Left lung (tissue), 4 donors: ENCODE measurements at regions not wholly inside any gene's neighbourhood (a gene's known extent, or its start where the extent isn't known, plus 50 kb on each side); places are given as distances from the start of the nearest gene placed in this dataset.

Experiments
- ATAC-seq: fragments of 200-7000 bp; cut with Tn5 transposase; one replicate; pipeline ENCODE4 v1.9.1; 2020; ENCODE audit warnings: moderate library complexity
- DNase-seq, 4 donors: peaks; one replicate each; pipeline ENCODE4 v3.0.0-alpha.2; 2013 to 2020
- H3K27ac ChIP-seq, 2 donors: fragments of 200-600 bp; sonication (generic) in 1 of 2; one replicate each; pipeline versions ENCODE4 v1.5.0 to v1.8.0; 2020 to 2021
- H3K27me3 ChIP-seq, 2 donors: fragments of 200-600 bp; sonication (generic) in 1 of 2; one replicate each; pipeline versions ENCODE4 v1.5.0 to v1.8.0; 2020 to 2021
- H3K36me3 ChIP-seq, 2 donors: fragments of 200-600 bp; sonication (generic) in 1 of 2; one replicate each; pipeline versions ENCODE4 v1.5.0 to v1.8.0; 2020 to 2021
- H3K4me1 ChIP-seq, 2 donors: fragments of 200-600 bp; one replicate each; pipeline ENCODE4 v1.8.0; 2021
- H3K4me3 ChIP-seq, 2 donors: fragments of 200-600 bp; sonication (generic) in 1 of 2; one replicate each; pipeline versions ENCODE4 v1.5.0 to v1.8.0; 2020 to 2021; ENCODE audit warnings: mild to moderate bottlenecking in 1 of 2
- H3K9me3 ChIP-seq, 2 donors: fragments of 200-600 bp; sonication (generic) in 1 of 2; one replicate each; pipeline versions ENCODE4 v1.5.0 to v1.8.0; 2020 to 2021
- intact Hi-C, 2 donors: fragments of 100-400 bp; cut with DNase I; formaldehyde crosslinking; loops; one replicate each; pipeline versions ENCODE4 v1.11.2 to v1.14.2; 2022
- TF ChIP-seq, protein P1 (sequence below), 2 donors: fragments of 200-600 bp; sonication (generic) in 1 of 2; IDR thresholded peaks; one replicate each; pipeline versions ENCODE4 v1.5.0 to v1.8.0; 2021; ENCODE audit warnings: antibody characterized with exemption in 2 of 2
- donor health status: DM: no; HTN: yes; CAD: no.
- donor health status: DM: no; HTN: no; CAD: no.

DNA sequence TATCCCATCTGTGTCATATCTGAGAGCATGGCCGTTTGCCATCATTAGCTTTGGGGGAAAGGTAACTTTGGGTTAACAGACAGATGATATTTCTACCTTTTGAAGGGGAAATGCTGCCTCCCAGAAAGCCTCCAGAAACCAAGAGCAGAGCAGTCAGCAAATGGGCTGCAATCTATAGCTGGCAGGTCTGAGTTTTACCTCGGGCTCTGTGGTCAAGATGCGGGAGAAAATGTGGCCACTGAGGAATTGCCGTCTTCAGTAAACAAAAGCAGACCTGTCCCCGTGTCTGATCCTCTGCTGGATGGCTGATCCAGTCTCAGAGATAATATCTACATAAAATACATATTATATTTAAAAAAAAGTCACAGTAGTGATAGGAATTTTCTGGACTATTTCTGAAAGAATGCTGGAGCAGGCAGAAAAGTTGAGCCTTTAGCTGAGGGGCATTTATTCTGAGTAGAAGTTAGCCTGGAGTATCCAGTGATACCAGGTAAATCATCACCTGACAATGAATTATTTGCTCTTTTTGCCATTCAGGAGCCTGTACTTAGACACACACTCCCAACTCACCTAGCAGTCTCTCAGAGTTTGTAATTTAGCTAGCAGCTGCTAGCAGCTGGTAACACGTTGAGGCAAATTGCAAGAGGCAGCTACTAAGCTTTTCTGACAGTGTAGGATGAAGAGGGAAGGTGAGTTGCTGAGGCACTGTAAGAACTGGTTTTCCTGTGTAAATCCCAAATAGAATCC is 285.3 kb upstream of the RARB start:
- Histone ChIP-seq H3K4me3 (no peak overlapping the region), H3K27me3 (no peaks in the 10 kb centered on the region), H3K4me1 (no peaks in the 10 kb centered on the region), H3K27ac (no peak overlapping the region), H3K9me3 (peaks cover 0 to 10% of the 10 kb centered on the region in 2 donors), H3K36me3 (no peaks in the 10 kb centered on the region)
- TF ChIP-seq, protein P1, sequence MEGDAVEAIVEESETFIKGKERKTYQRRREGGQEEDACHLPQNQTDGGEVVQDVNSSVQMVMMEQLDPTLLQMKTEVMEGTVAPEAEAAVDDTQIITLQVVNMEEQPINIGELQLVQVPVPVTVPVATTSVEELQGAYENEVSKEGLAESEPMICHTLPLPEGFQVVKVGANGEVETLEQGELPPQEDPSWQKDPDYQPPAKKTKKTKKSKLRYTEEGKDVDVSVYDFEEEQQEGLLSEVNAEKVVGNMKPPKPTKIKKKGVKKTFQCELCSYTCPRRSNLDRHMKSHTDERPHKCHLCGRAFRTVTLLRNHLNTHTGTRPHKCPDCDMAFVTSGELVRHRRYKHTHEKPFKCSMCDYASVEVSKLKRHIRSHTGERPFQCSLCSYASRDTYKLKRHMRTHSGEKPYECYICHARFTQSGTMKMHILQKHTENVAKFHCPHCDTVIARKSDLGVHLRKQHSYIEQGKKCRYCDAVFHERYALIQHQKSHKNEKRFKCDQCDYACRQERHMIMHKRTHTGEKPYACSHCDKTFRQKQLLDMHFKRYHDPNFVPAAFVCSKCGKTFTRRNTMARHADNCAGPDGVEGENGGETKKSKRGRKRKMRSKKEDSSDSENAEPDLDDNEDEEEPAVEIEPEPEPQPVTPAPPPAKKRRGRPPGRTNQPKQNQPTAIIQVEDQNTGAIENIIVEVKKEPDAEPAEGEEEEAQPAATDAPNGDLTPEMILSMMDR (IDR thresholded peaks at IDR 0.05) = no peak
- DNase-seq (no peak), ATAC-seq (no peak)
- intact Hi-C loops = no loop called here

DNA sequence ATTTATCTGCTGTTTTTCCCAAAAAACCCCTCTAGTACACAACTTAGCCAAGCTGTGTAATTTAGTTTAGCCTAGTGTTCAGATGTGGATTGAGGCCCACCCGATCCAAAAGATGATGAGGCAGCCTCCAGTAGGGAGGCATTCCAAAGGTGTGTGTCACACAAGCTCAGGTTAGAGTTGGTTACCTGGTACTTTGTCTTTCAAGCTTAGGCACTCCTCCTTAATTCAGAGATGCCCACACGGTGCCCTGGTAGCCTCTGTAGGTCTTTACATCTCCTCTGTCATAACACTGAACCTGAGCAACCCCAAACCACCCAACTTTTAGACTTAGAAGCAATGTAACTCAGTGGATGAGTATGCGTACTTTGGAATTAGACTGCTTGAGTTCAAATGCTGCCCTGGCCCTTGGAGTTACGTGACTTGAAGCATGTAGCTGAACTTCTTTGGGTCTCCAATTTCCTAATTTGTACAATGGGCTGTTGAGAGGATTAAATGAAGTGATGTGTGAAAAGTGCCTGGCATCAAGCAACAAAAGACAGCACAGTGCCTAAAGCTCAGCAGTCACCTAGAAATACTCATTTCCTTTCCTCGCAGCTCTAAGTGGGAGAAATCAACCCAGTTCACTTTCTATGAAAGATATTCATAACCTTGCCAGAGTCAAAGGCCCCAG is 284.6 kb upstream of the RARB start:
- Histone ChIP-seq H3K4me3 (no peak overlapping the region), H3K36me3 (no peaks in the 10 kb centered on the region), H3K4me1 (no peaks in the 10 kb centered on the region), H3K27me3 (no peaks in the 10 kb centered on the region), H3K9me3 (peaks cover 0 to 10% of the 10 kb centered on the region in 2 donors), H3K27ac (no peak overlapping the region)
- ATAC-seq (no peak), DNase-seq (peak in 1 of 4 donors; percentile 39)
- TF ChIP-seq, protein P1 (IDR thresholded peaks at IDR 0.05) = no peak
- intact Hi-C loops = no loop called here

DNA sequence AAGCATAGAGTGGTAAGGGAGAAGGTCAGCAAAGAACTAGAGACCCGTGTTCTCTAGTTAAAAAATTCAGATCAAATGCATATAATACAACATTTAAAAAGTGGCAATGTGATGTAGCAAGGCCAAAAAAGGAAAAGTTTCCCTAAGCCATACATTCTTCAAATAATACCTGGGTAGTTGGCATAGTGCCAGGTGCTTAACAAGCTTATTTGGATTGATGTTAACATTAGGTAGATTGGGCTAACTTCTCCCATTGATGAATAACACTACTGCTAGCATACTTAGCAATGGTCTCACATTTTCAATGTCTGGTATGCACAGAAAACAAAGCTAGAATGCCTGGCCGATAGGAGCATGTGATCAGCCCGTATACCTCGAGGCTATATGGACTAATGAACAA is 283.6 kb upstream of the RARB start:
- peaks cover 0 to 7% of the 10 kb centered on the region in 2 donors for H3K9me3 ChIP-seq
- DNase-seq = no peak
- H3K27me3 ChIP-seq = no peaks in the 10 kb centered on the region
- H3K4me3 ChIP-seq = no peak overlapping the region
- H3K36me3 ChIP-seq = no peaks in the 10 kb centered on the region
- H3K27ac ChIP-seq = no peak overlapping the region
- ATAC-seq = no peak
- TF ChIP-seq, protein P1 (IDR thresholded peaks at IDR 0.05) = no peak
- intact Hi-C loops = no loop called here
- H3K4me1 ChIP-seq = no peaks in the 10 kb centered on the region

DNA sequence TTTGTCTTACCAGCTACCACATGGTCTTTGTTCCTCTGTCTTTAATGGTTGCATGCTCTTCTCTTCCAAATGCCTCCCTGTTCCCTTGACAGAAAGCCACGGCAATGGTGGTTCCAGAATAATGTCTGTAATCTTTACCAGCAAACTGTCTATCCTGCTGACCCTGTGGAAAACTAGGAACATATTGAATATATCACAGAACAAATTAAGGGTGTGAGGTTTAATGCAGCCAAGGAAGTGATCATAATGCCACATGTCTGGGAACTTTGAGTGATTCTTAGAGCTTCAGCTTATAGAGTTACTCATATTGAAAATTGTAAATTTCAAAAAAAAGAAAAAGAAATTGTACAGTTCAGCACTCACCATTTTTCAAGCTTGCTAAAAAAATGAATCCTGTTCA is 282.9 kb upstream of the RARB start:
- H3K4me1 ChIP-seq = no peaks in the 10 kb centered on the region
- DNase-seq = no peak
- H3K4me3 ChIP-seq = no peak overlapping the region
- H3K36me3 ChIP-seq = no peaks in the 10 kb centered on the region
- ATAC-seq = no peak
- no peak overlapping the region for H3K27ac ChIP-seq
- H3K27me3 ChIP-seq = no peaks in the 10 kb centered on the region
- intact Hi-C loops = no loop called here
- TF ChIP-seq, protein P1 (IDR thresholded peaks at IDR 0.05) = no peak
- H3K9me3 ChIP-seq = peaks cover 0 to under 1% of the 10 kb centered on the region in 2 donors

DNA sequence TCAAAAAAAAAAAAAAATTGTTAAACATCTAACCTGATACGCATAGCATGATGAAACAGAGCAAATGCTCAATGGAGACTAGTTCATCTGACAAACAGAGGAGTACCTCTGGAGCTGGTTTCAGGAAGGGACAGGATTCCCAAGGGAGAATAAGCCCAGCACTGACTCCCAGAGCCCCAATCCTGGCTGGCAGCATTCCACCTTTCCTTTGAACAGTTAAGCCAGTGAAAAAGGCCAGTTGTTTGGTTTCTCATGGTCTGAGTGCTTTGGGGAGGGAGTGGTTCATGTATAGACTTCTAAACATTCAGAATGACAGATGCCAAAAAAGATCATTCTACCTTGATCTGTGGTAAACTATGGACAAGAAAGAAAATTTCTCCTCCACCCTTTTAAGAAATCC is 277.9 kb upstream of the RARB start:
- Histone ChIP-seq H3K4me3 (no peak overlapping the region), H3K36me3 (no peaks in the 10 kb centered on the region), H3K9me3 (no peaks in the 10 kb centered on the region), H3K4me1 (no peaks in the 10 kb centered on the region), H3K27me3 (no peaks in the 10 kb centered on the region), H3K27ac (no peak overlapping the region)
- ATAC-seq (no peak), DNase-seq (no peak)
- TF ChIP-seq, protein P1 (IDR thresholded peaks at IDR 0.05) = no peak
- intact Hi-C loops = no loop called here
